GM20000 (cell line): ENCODE measurements at regions not wholly inside any gene's neighbourhood (a gene's known extent, or its start where the extent isn't known, plus 50 kb on each side); places are given as distances from the start of the nearest gene placed in this dataset.
A peak's percentile ranks its signal among the peaks of the same experiment; 100 is the strongest.

Experiments used
- DNase-seq: peaks from one replicate; pipeline ENCODE4 v3.0.0; 2012; ENCODE audit warnings: low spot score
- TF ChIP-seq, protein P1 (sequence below): IDR thresholded peaks from 2 replicates; pipeline ENCODE4 v1.5.1; 2012; ENCODE audit warnings: mild to moderate bottlenecking, control low read depth; ENCODE audit errors: extremely low read depth, missing control alignments

DNA sequence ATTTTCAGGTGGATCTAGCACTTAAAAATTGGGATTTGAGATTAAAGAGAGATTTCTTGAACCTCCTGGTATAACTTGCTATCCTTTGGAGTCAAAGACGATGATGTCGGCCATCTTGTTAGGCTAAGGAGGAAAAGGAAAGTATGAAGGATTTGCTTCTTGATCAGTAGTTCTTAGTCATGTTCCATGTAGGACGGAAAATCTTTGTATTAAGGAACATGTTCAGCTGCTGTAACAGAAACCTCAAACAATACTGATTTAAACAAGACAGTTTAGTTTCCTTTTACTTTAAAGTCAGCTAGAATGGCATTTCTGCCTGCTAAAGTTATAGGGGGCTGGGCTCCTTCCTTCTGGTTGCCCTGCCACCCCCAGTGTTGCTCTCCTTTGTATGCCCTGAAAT is 56.4 kb upstream of the MGAT5 start:
- TF ChIP-seq, protein P1, sequence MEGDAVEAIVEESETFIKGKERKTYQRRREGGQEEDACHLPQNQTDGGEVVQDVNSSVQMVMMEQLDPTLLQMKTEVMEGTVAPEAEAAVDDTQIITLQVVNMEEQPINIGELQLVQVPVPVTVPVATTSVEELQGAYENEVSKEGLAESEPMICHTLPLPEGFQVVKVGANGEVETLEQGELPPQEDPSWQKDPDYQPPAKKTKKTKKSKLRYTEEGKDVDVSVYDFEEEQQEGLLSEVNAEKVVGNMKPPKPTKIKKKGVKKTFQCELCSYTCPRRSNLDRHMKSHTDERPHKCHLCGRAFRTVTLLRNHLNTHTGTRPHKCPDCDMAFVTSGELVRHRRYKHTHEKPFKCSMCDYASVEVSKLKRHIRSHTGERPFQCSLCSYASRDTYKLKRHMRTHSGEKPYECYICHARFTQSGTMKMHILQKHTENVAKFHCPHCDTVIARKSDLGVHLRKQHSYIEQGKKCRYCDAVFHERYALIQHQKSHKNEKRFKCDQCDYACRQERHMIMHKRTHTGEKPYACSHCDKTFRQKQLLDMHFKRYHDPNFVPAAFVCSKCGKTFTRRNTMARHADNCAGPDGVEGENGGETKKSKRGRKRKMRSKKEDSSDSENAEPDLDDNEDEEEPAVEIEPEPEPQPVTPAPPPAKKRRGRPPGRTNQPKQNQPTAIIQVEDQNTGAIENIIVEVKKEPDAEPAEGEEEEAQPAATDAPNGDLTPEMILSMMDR = no peak
- DNase-seq = no peak

DNA sequence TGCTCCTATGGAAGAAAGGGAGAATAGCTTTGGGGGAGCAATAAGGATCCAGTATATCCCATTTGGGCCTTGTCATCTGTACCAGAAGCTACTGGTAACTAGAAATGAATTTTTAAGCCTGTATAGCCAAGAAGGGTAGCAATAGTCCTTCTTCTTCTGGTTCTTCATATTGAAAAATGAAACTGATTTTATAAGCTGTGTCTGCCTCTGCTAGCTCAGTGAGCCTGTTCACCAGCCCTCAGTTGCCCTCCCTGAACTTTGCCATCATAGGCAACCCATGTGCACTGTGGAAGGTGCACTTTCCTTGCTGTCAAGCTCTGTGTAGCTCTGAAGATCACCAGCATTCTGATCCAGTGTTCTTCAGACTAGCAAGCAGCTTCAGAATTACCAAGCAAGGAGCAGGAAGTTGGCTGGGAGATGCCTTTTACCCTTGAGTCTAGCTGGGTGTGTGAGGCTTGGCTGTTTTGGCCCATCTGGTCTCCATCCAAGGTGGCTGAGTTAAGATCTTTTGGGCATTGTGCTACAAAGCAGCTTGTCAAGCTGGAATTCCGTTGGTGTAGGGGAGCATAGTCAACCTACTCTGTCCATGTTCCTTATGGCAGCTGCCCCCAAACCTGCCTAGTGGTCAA is 55.8 kb upstream of the MGAT5 start:
- peak; percentile 30 for DNase-seq
- TF ChIP-seq, protein P1 = no peak

DNA sequence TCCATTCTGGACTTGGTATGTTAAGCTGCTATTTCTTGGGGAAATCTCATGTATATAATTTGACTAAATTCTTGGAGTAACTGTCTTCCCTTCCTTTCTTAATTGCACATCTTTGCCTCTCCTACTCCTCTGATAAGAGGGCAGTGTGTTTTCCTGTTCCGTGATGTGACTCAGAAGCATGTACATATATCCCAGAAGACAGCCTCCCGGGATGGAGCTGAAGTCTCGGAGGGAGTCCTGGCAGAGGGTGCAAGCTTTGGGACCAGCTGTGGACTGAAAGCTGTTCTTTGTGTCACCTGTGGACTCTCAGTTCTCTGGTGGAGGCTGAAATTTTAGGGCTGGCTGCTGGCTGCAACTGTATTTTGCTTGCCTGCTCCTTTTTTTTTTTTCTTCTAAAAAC is 54.7 kb upstream of the MGAT5 start:
- no peak for DNase-seq
- TF ChIP-seq, protein P1 = no peak

DNA sequence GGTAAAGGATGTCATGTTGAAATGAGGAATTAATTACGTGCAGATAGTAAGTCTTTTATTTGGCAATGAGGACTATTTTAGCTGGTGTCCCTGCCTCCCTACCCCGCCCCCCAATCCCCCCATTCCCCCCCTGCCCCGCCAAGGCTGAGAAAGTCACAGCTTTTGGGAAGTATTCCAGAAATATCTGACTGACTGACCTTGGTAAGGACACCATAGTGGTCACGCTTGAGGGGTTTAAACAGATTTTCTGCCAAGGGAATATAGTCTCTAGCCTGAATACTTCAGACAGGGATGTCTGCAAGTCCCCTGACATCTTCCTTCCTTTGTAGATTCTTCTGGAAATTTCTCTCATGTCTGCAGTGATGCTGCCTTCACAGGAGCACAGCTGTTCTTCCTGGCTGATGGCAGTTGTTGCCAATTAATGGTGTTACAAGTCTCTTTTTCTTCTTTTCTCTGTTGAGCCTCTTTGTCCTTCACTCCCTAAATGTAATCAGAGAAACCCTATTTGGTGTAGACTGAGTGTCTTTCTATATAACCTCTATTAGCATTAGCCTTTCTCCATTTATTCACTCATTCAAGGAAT is 53.7 kb upstream of the MGAT5 start:
- TF ChIP-seq, protein P1 = no peak
- no peak for DNase-seq

DNA sequence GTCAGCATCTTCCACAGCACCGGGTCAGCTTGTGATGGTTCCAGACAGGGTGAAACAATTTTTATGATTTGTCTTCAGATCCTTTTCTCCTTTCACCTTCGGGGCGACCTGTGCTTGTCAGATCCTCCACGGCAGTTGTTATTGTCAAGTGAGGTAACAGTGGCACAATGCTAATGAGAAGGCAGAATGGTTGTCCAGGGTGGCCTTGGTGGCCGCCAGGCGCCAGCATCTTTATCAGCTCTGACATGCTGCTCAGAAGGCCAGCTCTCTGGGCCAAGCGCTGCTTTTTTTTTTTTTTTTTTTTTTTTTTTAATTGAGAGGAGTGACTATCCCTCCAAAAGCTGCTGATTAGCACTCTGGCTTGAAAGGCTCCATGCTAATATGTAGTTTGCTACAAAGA is 52.3 kb upstream of the MGAT5 start:
- DNase-seq = no peak
- TF ChIP-seq, protein P1 = no peak

DNA sequence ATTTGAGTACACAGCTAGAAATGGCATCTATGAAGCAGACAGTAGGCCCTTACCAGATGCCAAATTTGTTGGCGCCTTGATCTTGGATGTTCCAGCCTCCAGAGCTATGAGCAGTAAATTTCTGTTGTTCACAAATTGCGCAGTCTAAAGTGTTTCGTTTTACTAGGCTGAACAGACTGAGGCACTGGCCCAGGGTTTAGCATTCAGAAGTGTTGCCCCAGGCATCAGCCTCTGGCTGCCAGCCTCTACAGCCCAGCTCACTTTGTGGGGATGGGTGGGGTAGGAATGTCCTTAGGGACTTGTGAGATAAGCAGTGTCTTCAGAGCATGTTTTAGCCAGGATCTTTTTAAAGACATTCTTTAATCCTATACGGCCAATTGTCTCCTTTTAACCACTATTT is 51.5 kb upstream of the MGAT5 start:
- TF ChIP-seq, protein P1 = no peak
- no peak for DNase-seq

DNA sequence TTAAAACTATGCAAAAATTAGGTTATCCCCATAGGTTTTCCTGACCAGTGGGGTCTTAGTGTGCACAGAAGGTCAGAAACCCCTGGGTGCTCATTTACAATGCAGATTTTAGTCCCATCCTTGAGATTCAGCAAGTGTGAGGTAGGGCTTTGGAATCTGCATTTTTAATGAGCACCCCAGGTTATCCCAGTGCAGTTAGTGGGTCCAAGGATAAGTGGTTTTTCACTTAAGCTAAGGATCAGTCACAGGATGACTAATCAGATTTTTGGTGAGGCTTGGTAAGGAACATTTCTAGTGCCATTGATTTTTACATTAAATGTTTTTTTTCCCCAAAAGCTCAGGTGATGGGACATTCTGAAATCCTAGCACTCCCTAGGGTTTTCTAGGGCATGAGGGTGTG is 50.7 kb upstream of the MGAT5 start:
- no peak for DNase-seq
- TF ChIP-seq, protein P1 = no peak
